ENCODE measurements at regions not wholly inside any gene's neighbourhood (a gene's known extent, or its start where the extent isn't known, plus 50 kb on each side); places are given as distances from the start of the nearest gene placed in this dataset.
"Not testable (repeated sequence)": the region's sequence is repeated elsewhere in the genome, so short reads cannot be mapped to it uniquely, and the experiment has no call there.

DNA sequence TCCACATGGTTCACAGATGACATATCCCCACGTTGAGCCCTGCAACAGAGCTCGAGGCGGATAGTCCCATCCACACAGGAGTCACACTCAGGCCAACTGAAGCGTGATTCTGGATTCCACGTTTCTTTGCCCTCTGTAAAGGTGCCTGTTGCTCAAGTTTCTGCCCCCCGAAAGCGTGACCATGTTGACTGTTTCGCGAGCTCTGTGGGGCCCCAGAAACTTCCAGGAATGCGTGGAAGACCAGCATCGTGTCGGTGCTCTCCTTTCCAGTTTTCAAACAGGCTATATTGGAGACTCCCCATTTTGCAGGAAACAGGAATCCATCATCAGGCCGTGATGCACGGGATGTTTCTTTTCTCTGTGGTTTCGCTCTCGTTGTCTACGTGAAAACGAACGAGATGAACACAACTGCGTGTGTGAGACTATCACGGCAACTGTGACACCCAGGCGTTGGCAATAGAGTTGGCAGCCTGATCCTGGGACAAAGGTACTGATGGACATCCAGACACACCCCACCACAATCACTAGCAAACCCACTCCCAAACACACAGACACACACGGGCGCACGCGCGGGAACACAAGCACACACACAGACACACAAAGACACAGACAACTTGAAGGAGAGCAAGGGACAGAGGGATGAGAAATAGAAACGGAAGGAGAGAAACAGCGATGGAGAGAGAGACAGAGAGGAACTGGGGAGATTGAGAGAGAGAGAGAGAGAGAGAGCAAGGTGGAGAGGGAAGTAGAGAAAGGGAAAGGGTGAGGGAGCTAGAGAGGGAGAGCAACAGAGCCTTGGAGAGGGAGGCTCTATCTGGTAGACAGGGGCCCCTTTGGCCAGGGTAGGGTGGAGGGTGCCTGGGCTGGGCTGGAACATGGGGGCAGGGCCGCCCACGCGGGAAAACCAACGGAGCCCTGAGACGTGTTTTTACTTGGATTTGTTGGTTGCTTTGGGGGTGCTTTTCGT lies 1609.3 kb downstream of the SPATA31A7 start:
- intact Hi-C loops (cut with DNase I; ENCODE audit: low total_unique reads): not testable (repeated sequence)

DNA sequence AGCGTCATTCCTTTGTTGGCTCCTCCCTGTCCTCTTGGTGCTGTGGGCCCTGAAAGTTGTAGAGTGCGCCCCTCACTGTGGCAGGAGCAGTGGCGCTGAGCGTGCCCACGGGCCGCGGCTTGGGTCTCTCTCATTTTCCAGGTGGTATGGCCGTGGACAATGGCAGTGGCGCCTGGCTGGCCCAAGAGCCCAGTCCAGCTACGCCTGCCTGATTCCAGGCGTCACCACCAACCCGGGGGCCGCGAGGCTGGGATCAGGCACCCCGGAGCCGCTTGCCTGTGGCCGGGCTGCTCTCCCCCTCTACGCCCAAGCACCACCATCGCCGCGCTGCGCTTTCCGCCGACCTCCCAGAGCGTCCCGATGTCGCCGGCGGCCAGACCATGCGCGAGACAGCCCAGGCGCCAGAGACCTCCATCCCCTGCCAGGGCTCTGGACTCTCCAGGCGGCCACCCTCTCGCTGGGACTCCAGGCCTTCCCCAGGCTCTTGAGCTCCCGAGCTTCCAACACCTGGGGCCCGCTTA lies 1610.1 kb downstream of the SPATA31A7 start:
- WGBS, 2 donors: 32% methylated on average over 29 to 31 of the region's 36 CpGs
- intact Hi-C loops (cut with DNase I; ENCODE audit: low total_unique reads); H3K4me3 ChIP-seq (ENCODE audit: low read depth, poor library complexity, severe bottlenecking): not testable (repeated sequence)
- DNase-seq (ENCODE audit: low spot score in 2 of 2): peak in 1 of 2 donors; percentile 95

More for the DNA sequence above, 1609.3 kb downstream of the SPATA31A7 start:
- H3K4me3 ChIP-seq (ENCODE audit: low read depth, poor library complexity, severe bottlenecking): not testable (repeated sequence)
- WGBS, 2 donors: 34 to 42% methylated on average over 35 of the region's 35 CpGs
- peak in 1 of 2 donors; percentile 58 for DNase-seq (ENCODE audit: low spot score in 2 of 2)

GRCh38 chr9:62800451-62801371 lies 1610.9 kb downstream of the SPATA31A7 start:
- DNase-seq (ENCODE audit: low spot score in 2 of 2); H3K4me3 ChIP-seq (ENCODE audit: low read depth, poor library complexity, severe bottlenecking); intact Hi-C loops (cut with DNase I; ENCODE audit: low total_unique reads): not testable (repeated sequence)
- 48% methylated on average over 30 of the region's 30 CpGs for WGBS, 2 donors

DNA sequence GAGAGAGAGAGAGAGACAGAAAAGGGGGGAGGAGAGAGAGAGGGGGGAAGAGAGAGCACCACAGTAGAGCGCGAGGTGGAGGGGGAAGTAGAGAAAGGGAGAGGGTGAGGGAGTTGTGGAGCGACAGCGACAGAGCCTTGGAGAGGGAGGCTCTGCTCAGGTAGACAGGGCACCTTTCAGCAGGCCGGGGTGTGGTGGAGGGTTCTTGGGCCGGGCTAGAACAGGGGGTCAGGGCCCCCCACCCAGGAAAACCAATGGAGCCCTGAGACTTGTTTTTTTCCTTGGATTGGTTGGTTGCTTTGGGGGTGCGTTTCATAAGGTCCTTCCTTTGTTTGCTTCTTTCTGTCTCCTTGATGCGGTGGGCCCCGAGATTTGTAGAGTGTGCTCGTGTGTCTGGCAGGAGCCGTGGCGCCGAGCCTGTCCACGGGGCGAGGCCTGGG lies 1611.6 kb downstream of the SPATA31A7 start:
- intact Hi-C loops (cut with DNase I; ENCODE audit: low total_unique reads); DNase-seq (ENCODE audit: low spot score in 2 of 2); H3K4me3 ChIP-seq (ENCODE audit: low read depth, poor library complexity, severe bottlenecking): not testable (repeated sequence)
- WGBS, 2 donors: 41 to 46% methylated on average over 15 of the region's 15 CpGs

DNA sequence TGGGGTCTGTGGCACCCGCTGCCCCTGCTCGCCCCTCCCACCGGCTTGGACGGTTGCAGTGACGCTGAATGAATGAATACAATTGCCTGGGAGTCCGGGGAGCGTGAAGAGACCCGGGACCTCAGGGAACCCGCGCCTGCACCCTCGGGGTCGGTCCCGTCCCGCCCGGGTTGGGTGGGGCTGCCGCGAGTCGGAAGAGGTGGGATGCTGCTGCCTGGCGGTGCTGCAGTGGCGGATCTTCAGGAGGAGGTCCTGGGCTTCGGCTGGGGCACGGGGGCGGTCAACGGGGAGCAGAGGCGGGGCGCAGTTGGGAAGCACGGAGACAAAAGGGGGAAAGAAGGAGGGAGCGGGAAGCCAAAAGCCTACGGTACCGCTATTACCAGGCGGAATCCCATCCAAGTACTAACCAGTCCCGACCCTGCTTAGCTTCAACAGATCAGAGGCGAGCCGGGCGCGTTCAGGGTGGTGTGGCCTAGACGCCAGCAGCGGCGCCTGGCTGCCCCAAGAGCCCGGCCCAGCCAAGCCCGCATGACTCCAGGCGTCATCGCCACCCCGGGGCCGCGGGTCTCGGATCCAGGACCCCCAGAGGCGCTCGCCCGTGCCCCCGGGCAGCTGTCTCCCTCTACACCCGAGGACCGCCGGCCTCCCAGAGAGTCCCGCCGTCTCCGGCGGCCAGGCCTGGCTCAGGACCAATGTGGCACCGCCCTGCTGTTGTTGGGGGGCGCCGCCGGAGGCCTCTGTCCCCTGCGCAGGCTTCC lies 1612.3 kb downstream of the SPATA31A7 start:
- H3K4me3 ChIP-seq (ENCODE audit: low read depth, poor library complexity, severe bottlenecking): peak overlapping the region; percentile 16
- WGBS, 2 donors: 9 to 11% methylated on average over 62 to 63 of the region's 63 CpGs
- intact Hi-C loops (cut with DNase I; ENCODE audit: low total_unique reads): not testable (repeated sequence)
- peak; percentile 66 to 97 for DNase-seq (ENCODE audit: low spot score in 2 of 2)

DNA sequence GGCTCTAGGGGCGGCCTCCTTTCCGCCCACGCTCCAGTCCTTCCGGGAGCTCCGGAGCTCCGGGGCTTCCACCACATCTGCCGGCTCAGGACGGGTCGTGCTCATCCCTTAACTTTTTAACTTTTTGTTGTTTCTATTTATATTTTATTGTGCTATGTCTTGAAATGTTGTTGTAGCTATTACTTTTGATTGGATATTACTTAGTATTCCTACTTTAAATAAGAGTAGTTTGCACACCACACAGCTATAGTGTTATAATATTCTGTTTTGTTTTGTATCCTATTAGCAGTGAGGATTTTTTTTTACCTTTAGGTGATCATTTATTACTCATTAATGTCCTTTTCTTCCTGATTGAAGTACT lies 1612.9 kb downstream of the SPATA31A7 start:
- 9 to 10% methylated on average over 9 of the region's 9 CpGs for WGBS, 2 donors
- DNase-seq (ENCODE audit: low spot score in 2 of 2); intact Hi-C loops (cut with DNase I; ENCODE audit: low total_unique reads): not testable (repeated sequence)
- peak overlapping the region; percentile 16 for H3K4me3 ChIP-seq (ENCODE audit: low read depth, poor library complexity, severe bottlenecking)

- H3K4me3 ChIP-seq (ENCODE audit: low read depth, poor library complexity, severe bottlenecking); DNase-seq (ENCODE audit: low spot score in 2 of 2); intact Hi-C loops (cut with DNase I; ENCODE audit: low total_unique reads): not testable (repeated sequence)
- WGBS, 2 donors: 58 to 59% methylated on average over 2 of the region's 2 CpGs
These were observed 1613.3 kb downstream of the SPATA31A7 start for GRCh38 chr9:62803099-62803498.

DNA sequence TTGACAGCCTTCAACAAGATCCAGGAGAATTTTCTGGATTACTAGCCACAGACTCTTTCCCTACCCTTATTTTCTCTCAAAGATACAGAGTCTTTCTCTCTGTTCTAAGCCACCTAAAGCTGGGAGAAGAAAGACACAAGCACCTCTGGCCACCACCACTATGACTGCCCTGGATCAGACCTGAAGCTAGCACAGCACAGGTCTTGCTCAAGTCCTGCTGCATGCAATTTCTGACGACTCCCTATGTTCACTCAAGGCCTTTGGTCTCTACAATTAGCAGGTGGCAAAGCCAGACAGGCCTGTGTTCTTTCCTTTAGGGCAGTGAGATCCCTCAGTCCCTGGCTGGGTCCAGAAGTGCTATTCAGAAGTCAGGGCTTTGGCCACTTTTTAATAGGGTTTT lies 1614.5 kb downstream of the SPATA31A7 start:
- intact Hi-C loops (cut with DNase I; ENCODE audit: low total_unique reads); DNase-seq (ENCODE audit: low spot score in 2 of 2); H3K4me3 ChIP-seq (ENCODE audit: low read depth, poor library complexity, severe bottlenecking): not testable (repeated sequence)
- WGBS, 2 donors: 43% methylated on average over 1 of the region's 1 CpG

GRCh38 chr9:62807424-62807823 lies 1617.6 kb downstream of the SPATA31A7 start:
- 38 to 48% methylated on average over 3 of the region's 3 CpGs for WGBS, 2 donors
- intact Hi-C loops (cut with DNase I; ENCODE audit: low total_unique reads); H3K4me3 ChIP-seq (ENCODE audit: low read depth, poor library complexity, severe bottlenecking); DNase-seq (ENCODE audit: low spot score in 2 of 2): not testable (repeated sequence)

GRCh38 chr9:62808081-62808480 lies 1618.2 kb downstream of the SPATA31A7 start:
- H3K4me3 ChIP-seq (ENCODE audit: low read depth, poor library complexity, severe bottlenecking); intact Hi-C loops (cut with DNase I; ENCODE audit: low total_unique reads); DNase-seq (ENCODE audit: low spot score in 2 of 2): not testable (repeated sequence)
- 44 to 55% methylated on average over 3 of the region's 3 CpGs for WGBS, 2 donors

- DNase-seq (ENCODE audit: low spot score in 2 of 2); intact Hi-C loops (cut with DNase I; ENCODE audit: low total_unique reads): not testable (repeated sequence)
- WGBS, 2 donors: 72 to 91% methylated on average over 6 of the region's 6 CpGs
These were observed 1620.5 kb downstream of the SPATA31A7 start for GRCh38 chr9:62810318-62810717.

GRCh38 chr9:62810811-62811315 lies 1621.0 kb downstream of the SPATA31A7 start:
- H3K4me3 ChIP-seq (ENCODE audit: low read depth, poor library complexity, severe bottlenecking); DNase-seq (ENCODE audit: low spot score in 2 of 2); intact Hi-C loops (cut with DNase I; ENCODE audit: low total_unique reads): not testable (repeated sequence)
- 82% methylated on average over 5 of the region's 5 CpGs for WGBS, 2 donors

More at GRCh38 chr9:62810318-62810717, 1620.5 kb downstream of the SPATA31A7 start:
- H3K4me3 ChIP-seq (ENCODE audit: low read depth, poor library complexity, severe bottlenecking): not testable (repeated sequence)

DNA sequence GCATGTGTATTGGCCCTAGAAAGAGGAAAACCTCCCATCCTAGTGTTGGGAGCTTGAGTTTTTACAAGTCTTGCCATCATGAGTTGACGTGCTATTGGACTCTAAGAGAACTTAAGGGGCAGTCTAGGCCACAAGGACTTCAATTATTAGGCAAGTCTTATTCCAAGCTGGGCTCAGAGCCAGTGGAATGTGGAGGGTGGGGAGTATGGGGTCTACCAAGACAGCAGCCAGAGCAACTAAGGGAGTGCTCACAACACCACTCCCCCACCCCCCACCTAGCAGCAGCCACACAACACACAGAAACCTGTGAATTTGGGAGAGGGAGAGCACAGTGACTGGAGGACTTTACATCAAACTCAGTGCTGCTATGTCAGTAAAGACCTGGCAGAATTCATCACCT lies 1625.6 kb downstream of the SPATA31A7 start:
- H3K4me3 ChIP-seq (ENCODE audit: low read depth, poor library complexity, severe bottlenecking); intact Hi-C loops (cut with DNase I; ENCODE audit: low total_unique reads); DNase-seq (ENCODE audit: low spot score in 2 of 2): not testable (repeated sequence)
- WGBS, 2 donors: 59 to 67% methylated on average over 1 of the region's 1 CpG

- DNase-seq (ENCODE audit: low spot score in 2 of 2); intact Hi-C loops (cut with DNase I; ENCODE audit: low total_unique reads): not testable (repeated sequence)
These were observed 1626.5 kb downstream of the SPATA31A7 start for GRCh38 chr9:62816331-62816730.

More at GRCh38 chr9:62816331-62816730, 1626.5 kb downstream of the SPATA31A7 start:
- not testable (repeated sequence) for H3K4me3 ChIP-seq (ENCODE audit: low read depth, poor library complexity, severe bottlenecking)
